ENCODE measurements at regions not wholly inside any gene's neighbourhood (a gene's known extent, or its start where the extent isn't known, plus 50 kb on each side); places are given as distances from the start of the nearest gene placed in this dataset.

- no peak overlapping the region for H3K4me3 ChIP-seq (ENCODE audit: low read depth, low read length)
- no peak for TF ChIP-seq CTCF (IDR thresholded peaks at IDR 0.05; ENCODE audit: insufficient read depth, low read depth, low read length)
- DNase-seq (ENCODE audit: low read depth) = no peak
Measured at GRCh38 chr2:206383669-206384068, 59.7 kb upstream of the ADAM23 start.

- DNase-seq (ENCODE audit: low read depth) = no peak
- no peak overlapping the region for H3K4me3 ChIP-seq (ENCODE audit: low read depth, low read length)
- no peak for TF ChIP-seq CTCF (IDR thresholded peaks at IDR 0.05; ENCODE audit: insufficient read depth, low read depth, low read length)
Measured at GRCh38 chr2:206387808-206388207, 55.5 kb upstream of the ADAM23 start.

GRCh38 chr2:206388698-206389097 is 54.6 kb upstream of the ADAM23 start:
- no peak for TF ChIP-seq CTCF (IDR thresholded peaks at IDR 0.05; ENCODE audit: insufficient read depth, low read depth, low read length)
- DNase-seq (ENCODE audit: low read depth) = no peak
- H3K4me3 ChIP-seq (ENCODE audit: low read depth, low read length) = no peak overlapping the region

GRCh38 chr2:206389164-206389563 is 54.2 kb upstream of the ADAM23 start:
- no peak for DNase-seq (ENCODE audit: low read depth)
- H3K4me3 ChIP-seq (ENCODE audit: low read depth, low read length) = no peak overlapping the region
- TF ChIP-seq CTCF (IDR thresholded peaks at IDR 0.05; ENCODE audit: insufficient read depth, low read depth, low read length) = no peak

GRCh38 chr2:206390181-206390580 is 53.2 kb upstream of the ADAM23 start:
- TF ChIP-seq CTCF (IDR thresholded peaks at IDR 0.05; ENCODE audit: insufficient read depth, low read depth, low read length) = no peak
- DNase-seq (ENCODE audit: low read depth) = no peak
- no peak overlapping the region for H3K4me3 ChIP-seq (ENCODE audit: low read depth, low read length)

GRCh38 chr2:206392118-206392517 is 51.2 kb upstream of the ADAM23 start:
- peak; percentile 68 for TF ChIP-seq CTCF (IDR thresholded peaks at IDR 0.05; ENCODE audit: insufficient read depth, low read depth, low read length)
- DNase-seq (ENCODE audit: low read depth) = peak; percentile 64

More at GRCh38 chr2:206392118-206392517, 51.2 kb upstream of the ADAM23 start:
- H3K4me3 ChIP-seq (ENCODE audit: low read depth, low read length) = no peak overlapping the region
